Epithelial cell of proximal tubule (primary cell): ENCODE measurements at regions not wholly inside any gene's neighbourhood (a gene's known extent, or its start where the extent isn't known, plus 50 kb on each side); places are given as distances from the start of the nearest gene placed in this dataset.
A peak's percentile ranks its signal among the peaks of the same experiment; 100 is the strongest.

Source experiments
- DNase-seq: peaks from one replicate; pipeline ENCODE4 v3.0.0-alpha.2; 2011; ENCODE audit warnings: low read depth
- H3K4me3 ChIP-seq: 2 replicates; pipeline ENCODE4 v1.5.1; 2011; ENCODE audit warnings: low read depth, mild to moderate bottlenecking, low read length
- CTCF ChIP-seq: conservative IDR thresholded peaks from 2 replicates; pipeline ENCODE4 v1.5.1; 2012; ENCODE audit warnings: low read depth, mild to moderate bottlenecking, low read length

DNA sequence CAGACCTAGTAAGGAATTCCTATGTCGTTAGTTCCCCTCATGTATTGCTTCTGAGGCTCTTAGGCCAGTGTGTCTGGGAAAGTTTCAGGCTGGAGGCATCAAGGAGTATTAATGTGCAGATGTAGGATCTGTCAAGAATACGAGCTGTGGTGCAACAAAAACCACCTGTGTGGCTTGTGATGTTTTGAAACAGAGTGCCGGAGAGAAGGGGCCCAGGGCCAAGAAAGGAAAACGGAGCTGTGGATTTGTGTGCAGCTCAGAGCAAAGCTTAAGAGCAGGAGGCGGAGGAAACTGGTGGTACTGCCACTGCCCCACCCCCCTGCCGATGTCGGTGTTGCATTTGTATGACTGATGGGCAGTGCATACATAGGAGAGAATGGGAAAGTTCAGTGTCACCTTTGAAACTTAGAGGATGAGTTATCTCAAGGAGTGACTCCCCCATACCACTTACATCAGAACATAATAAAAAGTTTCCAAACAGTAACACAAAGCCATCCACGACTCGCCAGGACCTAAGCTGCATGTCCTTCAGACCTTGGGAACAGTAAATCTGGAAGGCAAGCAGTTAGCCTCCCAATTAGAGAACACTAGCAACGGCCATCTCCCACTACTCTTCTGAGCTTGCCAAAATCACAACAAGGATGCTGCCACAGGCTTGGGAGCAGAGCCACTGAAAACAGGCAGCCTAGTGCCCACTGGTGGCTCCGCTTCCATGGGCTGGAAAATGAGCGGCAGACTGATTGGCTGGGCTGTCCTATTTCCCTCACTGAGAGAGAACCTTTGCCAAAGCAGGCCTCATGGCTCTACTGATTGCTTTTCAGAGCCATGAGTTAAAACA, 152.7 kb upstream of the NT5C1B start:
- H3K4me3 ChIP-seq: no peak overlapping the region
- no peak for DNase-seq
- TF ChIP-seq CTCF: peak; percentile 6

DNA sequence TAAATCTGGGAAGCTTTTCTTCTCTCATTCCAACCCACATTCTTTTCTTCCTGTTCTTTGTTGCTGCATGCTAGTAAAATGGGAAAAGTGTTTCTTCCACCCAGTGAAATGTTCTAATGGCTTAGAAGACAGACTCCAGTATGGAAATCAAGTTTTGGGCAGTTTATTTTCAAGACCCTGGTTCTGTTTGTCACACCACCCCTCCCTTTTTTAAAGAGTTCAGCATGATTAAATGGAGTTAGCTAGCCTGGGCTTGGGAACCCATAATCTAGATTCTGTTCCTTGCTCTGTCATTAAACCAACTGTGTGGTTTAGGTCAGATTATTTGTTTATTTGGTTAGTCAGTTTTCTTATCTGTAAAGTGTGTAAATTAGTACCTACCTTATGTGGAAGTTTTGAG, 151.8 kb upstream of the NT5C1B start:
- TF ChIP-seq CTCF: no peak
- no peak overlapping the region for H3K4me3 ChIP-seq
- no peak for DNase-seq

DNA sequence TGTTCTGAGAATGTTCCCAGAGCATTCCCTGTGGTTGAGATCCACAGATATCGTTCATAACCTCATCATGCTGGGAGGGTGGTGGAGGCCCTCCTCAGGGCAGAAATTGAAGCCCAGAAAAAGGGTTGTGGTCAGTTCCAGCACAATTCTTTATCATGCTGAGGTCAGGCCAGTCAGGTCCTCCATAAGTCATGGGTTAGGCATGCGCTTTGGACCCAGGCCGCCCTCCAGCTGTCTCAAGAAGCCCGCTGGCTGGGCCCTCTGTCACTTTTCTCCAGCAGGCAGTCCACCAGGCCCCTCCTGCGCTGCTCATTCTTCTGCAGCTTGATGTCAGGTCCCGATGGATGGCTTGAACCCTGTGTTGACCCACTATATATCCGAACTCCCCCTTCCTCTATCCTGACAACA, 151.1 kb upstream of the NT5C1B start:
- DNase-seq: no peak
- no peak overlapping the region for H3K4me3 ChIP-seq

GRCh38 chr2:18731666-18732065, 142.3 kb upstream of the NT5C1B start:
- H3K4me3 ChIP-seq: no peak overlapping the region
- no peak for TF ChIP-seq CTCF
- DNase-seq: no peak

More for the DNA sequence above, 151.1 kb upstream of the NT5C1B start:
- no peak for TF ChIP-seq CTCF

GRCh38 chr2:18724371-18725145, 135.2 kb upstream of the NT5C1B start:
- DNase-seq: no peak
- no peak for TF ChIP-seq CTCF
- H3K4me3 ChIP-seq: no peak overlapping the region

GRCh38 chr2:18723219-18723618, 133.8 kb upstream of the NT5C1B start:
- no peak for DNase-seq
- no peak for TF ChIP-seq CTCF

GRCh38 chr2:18722101-18722500, 132.7 kb upstream of the NT5C1B start:
- DNase-seq: no peak
- TF ChIP-seq CTCF: no peak
- no peak overlapping the region for H3K4me3 ChIP-seq

More at GRCh38 chr2:18723219-18723618, 133.8 kb upstream of the NT5C1B start:
- no peak overlapping the region for H3K4me3 ChIP-seq
